Stimulated activated CD4-positive, alpha-beta T cell treated with anti-CD3 and anti-CD28 coated beads, Interleukin-2, amount 100 ng/mL, for 24 hours (primary cell): ENCODE measurements at regions not wholly inside any gene's neighbourhood (a gene's known extent, or its start where the extent isn't known, plus 50 kb on each side); places are given as distances from the start of the nearest gene placed in this dataset.
"Not testable (repeated sequence)": the region's sequence is repeated elsewhere in the genome, so short reads cannot be mapped to it uniquely, and the experiment has no call there.

Experiments used
- DNase-seq, 2 donors: peaks; one replicate each; pipeline ENCODE4 v3.0.0-alpha.2; 2020

DNA sequence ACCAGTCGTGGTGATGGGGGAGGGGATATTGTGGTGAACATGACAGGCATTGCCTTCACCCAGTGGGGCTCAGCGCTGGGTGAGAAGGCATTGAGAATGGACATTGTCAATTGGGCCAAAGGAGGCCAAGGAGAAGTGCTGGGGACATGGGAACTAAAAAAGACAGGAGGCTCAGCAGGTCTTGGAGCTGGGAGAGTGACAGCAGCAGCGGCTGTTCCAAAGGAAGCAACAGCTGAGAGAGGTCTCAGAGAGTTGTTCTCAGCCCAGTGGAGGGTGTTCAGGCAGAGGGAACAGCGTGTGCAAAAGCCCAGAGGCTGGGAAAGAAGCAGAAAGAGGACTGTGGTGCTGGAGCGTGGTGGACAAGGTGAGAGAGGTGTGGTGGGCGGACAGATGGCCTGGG, 56.6 kb upstream of the ASNS start:
- not testable (repeated sequence) for DNase-seq

GRCh38 chr7:97927790-97928748, 55.9 kb upstream of the ASNS start:
- DNase-seq: peak; percentile 78 to 80
